ENCODE measurements at regions not wholly inside any gene's neighbourhood (a gene's known extent, or its start where the extent isn't known, plus 50 kb on each side); places are given as distances from the start of the nearest gene placed in this dataset.

GRCh38 chr7:119984247-119984646 is 288.7 kb upstream of the KCND2 start:
- TF ChIP-seq CTCF (IDR thresholded peaks at IDR 0.05; ENCODE audit: insufficient read depth, low read length, poor library complexity, severe bottlenecking) = no peak
- TF ChIP-seq EZH2phosphoT487 (conservative IDR thresholded peaks at IDR 0.05; ENCODE audit: low read length) = no peak
